ENCODE measurements at regions not wholly inside any gene's neighbourhood (a gene's known extent, or its start where the extent isn't known, plus 50 kb on each side); places are given as distances from the start of the nearest gene placed in this dataset.

- TF ChIP-seq CTCF (IDR thresholded peaks at IDR 0.05; ENCODE audit: low read length) (no peak), EZH2 (IDR thresholded peaks at IDR 0.05; ENCODE audit: borderline replicate concordance, low read length) (no peak)
These were observed 242.7 kb upstream of the NWD2 start for GRCh38 chr4:37001688-37002436.

Measured in OCI-LY1 (cell line).